ENCODE measurements at regions not wholly inside any gene's neighbourhood (a gene's known extent, or its start where the extent isn't known, plus 50 kb on each side); places are given as distances from the start of the nearest gene placed in this dataset.

DNA sequence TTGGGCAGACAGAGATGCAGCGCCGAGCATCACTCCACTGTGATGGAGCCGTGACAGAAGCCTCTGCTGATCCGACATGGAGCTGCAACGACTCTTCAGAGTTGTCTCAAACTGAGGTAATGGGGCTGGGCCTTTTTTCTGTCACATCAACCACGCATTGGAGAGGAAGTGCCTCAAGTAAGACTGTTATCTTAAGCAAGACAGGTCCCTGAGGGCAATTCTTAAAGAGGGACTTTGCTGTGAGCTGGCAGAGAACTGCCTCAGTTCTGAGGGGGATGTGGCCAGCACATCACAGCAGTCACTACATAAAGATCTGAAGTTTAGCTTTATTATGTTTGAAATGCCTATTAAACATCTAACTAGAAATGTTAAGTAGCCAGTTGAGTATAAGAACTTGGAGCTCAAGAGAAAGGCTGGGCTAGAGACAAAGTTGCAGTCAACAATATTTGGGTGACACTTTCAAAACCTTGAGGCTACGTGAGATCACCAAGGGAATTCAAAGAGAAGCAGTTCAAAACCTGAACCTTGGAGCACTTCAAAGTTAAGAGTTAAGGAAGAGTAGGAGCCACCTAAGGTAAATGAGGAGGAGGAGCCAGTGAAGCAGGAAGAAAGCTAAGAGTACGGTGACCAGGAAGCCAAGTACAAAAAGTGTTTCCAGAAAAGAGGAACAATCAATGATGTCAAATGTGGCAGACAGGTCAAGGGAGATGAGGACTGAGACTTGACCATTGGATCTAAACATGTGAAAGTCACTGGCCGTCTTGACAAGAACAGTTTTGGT is 54.2 kb upstream of the BCL9 start:
- TF ChIP-seq EZH2phosphoT487 (IDR thresholded peaks at IDR 0.05; ENCODE audit: unreplicated experiment) (no peak), EZH2 (IDR thresholded peaks at IDR 0.05; ENCODE audit: low read depth, unreplicated experiment) (no peak), POLR2AphosphoS5 (IDR thresholded peaks at IDR 0.05; ENCODE audit: low read depth) (no peak), CREB1 (CRISPR knock-in tag; IDR thresholded peaks at IDR 0.05; ENCODE audit: low read depth) (no peak), ZNF331 (CRISPR knock-in tag; IDR thresholded peaks at IDR 0.05; ENCODE audit: low read depth) (no peak), STAT1 (IDR thresholded peaks at IDR 0.05; ENCODE audit: unreplicated experiment) (no peak)
- TF ChIP-seq, protein P1, sequence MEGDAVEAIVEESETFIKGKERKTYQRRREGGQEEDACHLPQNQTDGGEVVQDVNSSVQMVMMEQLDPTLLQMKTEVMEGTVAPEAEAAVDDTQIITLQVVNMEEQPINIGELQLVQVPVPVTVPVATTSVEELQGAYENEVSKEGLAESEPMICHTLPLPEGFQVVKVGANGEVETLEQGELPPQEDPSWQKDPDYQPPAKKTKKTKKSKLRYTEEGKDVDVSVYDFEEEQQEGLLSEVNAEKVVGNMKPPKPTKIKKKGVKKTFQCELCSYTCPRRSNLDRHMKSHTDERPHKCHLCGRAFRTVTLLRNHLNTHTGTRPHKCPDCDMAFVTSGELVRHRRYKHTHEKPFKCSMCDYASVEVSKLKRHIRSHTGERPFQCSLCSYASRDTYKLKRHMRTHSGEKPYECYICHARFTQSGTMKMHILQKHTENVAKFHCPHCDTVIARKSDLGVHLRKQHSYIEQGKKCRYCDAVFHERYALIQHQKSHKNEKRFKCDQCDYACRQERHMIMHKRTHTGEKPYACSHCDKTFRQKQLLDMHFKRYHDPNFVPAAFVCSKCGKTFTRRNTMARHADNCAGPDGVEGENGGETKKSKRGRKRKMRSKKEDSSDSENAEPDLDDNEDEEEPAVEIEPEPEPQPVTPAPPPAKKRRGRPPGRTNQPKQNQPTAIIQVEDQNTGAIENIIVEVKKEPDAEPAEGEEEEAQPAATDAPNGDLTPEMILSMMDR (conservative IDR thresholded peaks at IDR 0.05; ENCODE audit: low read depth in 2 of 2) = no peak
- TF ChIP-seq, protein P2, sequence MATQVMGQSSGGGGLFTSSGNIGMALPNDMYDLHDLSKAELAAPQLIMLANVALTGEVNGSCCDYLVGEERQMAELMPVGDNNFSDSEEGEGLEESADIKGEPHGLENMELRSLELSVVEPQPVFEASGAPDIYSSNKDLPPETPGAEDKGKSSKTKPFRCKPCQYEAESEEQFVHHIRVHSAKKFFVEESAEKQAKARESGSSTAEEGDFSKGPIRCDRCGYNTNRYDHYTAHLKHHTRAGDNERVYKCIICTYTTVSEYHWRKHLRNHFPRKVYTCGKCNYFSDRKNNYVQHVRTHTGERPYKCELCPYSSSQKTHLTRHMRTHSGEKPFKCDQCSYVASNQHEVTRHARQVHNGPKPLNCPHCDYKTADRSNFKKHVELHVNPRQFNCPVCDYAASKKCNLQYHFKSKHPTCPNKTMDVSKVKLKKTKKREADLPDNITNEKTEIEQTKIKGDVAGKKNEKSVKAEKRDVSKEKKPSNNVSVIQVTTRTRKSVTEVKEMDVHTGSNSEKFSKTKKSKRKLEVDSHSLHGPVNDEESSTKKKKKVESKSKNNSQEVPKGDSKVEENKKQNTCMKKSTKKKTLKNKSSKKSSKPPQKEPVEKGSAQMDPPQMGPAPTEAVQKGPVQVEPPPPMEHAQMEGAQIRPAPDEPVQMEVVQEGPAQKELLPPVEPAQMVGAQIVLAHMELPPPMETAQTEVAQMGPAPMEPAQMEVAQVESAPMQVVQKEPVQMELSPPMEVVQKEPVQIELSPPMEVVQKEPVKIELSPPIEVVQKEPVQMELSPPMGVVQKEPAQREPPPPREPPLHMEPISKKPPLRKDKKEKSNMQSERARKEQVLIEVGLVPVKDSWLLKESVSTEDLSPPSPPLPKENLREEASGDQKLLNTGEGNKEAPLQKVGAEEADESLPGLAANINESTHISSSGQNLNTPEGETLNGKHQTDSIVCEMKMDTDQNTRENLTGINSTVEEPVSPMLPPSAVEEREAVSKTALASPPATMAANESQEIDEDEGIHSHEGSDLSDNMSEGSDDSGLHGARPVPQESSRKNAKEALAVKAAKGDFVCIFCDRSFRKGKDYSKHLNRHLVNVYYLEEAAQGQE (IDR thresholded peaks at IDR 0.05; ENCODE audit: unreplicated experiment) = no peak
- TF ChIP-seq, protein P3, sequence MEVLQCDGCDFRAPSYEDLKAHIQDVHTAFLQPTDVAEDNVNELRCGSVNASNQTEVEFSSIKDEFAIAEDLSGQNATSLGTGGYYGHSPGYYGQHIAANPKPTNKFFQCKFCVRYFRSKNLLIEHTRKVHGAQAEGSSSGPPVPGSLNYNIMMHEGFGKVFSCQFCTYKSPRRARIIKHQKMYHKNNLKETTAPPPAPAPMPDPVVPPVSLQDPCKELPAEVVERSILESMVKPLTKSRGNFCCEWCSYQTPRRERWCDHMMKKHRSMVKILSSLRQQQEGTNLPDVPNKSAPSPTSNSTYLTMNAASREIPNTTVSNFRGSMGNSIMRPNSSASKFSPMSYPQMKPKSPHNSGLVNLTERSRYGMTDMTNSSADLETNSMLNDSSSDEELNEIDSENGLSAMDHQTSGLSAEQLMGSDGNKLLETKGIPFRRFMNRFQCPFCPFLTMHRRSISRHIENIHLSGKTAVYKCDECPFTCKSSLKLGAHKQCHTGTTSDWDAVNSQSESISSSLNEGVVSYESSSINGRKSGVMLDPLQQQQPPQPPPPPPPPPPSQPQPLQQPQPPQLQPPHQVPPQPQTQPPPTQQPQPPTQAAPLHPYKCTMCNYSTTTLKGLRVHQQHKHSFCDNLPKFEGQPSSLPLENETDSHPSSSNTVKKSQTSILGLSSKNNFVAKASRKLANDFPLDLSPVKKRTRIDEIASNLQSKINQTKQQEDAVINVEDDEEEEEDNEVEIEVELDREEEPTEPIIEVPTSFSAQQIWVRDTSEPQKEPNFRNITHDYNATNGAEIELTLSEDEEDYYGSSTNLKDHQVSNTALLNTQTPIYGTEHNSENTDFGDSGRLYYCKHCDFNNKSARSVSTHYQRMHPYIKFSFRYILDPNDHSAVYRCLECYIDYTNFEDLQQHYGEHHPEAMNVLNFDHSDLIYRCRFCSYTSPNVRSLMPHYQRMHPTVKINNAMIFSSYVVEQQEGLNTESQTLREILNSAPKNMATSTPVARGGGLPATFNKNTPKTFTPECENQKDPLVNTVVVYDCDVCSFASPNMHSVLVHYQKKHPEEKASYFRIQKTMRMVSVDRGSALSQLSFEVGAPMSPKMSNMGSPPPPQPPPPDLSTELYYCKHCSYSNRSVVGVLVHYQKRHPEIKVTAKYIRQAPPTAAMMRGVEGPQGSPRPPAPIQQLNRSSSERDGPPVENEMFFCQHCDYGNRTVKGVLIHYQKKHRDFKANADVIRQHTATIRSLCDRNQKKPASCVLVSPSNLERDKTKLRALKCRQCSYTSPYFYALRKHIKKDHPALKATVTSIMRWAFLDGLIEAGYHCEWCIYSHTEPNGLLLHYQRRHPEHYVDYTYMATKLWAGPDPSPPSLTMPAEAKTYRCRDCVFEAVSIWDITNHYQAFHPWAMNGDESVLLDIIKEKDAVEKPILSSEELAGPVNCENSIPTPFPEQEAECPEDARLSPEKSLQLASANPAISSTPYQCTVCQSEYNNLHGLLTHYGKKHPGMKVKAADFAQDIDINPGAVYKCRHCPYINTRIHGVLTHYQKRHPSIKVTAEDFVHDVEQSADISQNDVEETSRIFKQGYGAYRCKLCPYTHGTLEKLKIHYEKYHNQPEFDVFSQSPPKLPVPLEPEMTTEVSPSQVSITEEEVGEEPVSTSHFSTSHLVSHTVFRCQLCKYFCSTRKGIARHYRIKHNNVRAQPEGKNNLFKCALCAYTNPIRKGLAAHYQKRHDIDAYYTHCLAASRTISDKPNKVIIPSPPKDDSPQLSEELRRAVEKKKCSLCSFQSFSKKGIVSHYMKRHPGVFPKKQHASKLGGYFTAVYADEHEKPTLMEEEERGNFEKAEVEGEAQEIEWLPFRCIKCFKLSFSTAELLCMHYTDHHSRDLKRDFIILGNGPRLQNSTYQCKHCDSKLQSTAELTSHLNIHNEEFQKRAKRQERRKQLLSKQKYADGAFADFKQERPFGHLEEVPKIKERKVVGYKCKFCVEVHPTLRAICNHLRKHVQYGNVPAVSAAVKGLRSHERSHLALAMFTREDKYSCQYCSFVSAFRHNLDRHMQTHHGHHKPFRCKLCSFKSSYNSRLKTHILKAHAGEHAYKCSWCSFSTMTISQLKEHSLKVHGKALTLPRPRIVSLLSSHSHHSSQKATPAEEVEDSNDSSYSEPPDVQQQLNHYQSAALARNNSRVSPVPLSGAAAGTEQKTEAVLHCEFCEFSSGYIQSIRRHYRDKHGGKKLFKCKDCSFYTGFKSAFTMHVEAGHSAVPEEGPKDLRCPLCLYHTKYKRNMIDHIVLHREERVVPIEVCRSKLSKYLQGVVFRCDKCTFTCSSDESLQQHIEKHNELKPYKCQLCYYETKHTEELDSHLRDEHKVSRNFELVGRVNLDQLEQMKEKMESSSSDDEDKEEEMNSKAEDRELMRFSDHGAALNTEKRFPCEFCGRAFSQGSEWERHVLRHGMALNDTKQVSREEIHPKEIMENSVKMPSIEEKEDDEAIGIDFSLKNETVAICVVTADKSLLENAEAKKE (CRISPR knock-in tag; IDR thresholded peaks at IDR 0.05) = no peak

Measured in GM23338 (cell line).